BJ (cell line): ENCODE measurements at regions not wholly inside any gene's neighbourhood (a gene's known extent, or its start where the extent isn't known, plus 50 kb on each side); places are given as distances from the start of the nearest gene placed in this dataset.

ENCODE experiments used
- CTCF ChIA-PET: fragments of 350-600 bp; formaldehyde crosslinking; extraction: SDS; loops from one replicate; lab custom pipeline; 2021; ENCODE audit warnings: antibody characterized with exemption, inconsistent platforms; lab: Yijun Ruan, JAX
- POLR2A ChIA-PET: fragments of 300-600 bp; sonication (Branson Sonifier 250); formaldehyde crosslinking; extraction: SDS; loops from one replicate; lab custom pipeline; 2021; ENCODE audit warnings: antibody characterized with exemption; lab: Charles Lee
- DNase-seq: peaks from one replicate; pipeline ENCODE4 v3.0.0-alpha.2; 2011; ENCODE audit warnings: low read depth
- H3K27me3 ChIP-seq: 2 replicates; pipeline ENCODE4 v1.6.0; 2011; ENCODE audit warnings: low read length; ENCODE audit not compliant: control insufficient read depth, insufficient read depth
- H3K36me3 ChIP-seq: 2 replicates; pipeline ENCODE4 v1.5.1; 2011; ENCODE audit warnings: low read length; ENCODE audit not compliant: control insufficient read depth, insufficient read depth
- H3K4me3 ChIP-seq: 2 replicates; pipeline ENCODE4 v1.5.1; 2011; ENCODE audit warnings: low read depth, mild to moderate bottlenecking, control low read depth, low read length
- TF ChIP-seq, protein P1 (sequence below): IDR thresholded peaks from 2 replicates; pipeline ENCODE4 v1.5.1; 2011; ENCODE audit warnings: low read depth, mild to moderate bottlenecking, control low read depth, inconsistent platforms, low read length, moderate library complexity; ENCODE audit not compliant: insufficient read depth

DNA sequence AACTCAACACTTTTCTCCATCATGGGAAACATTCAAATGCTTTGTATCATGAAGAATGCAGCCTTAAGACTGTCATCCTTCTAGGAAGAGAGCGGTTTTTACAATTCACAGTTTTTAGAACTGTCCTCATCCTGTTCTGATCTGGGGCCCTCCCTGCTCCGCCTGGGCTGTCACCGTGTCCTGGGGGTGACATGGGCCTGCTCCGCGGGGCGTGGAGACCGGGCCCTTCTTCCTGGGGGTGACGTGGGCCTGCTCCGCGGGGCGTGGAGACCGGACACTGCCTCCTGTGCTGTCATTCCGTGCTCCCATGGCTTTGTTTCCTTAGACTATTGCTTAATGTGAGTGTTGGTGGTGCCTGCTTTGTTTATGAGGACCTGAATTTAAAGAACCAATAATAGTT lies 122.8 kb downstream of the TMEM18 start:
- ChIA-PET POLR2A (no interaction called here), CTCF (no interaction called here)
- Histone ChIP-seq H3K36me3 (no peaks in the 10 kb centered on the region), H3K4me3 (no peak overlapping the region), H3K27me3 (no peaks in the 10 kb centered on the region)
- no peak for DNase-seq
- TF ChIP-seq, protein P1, sequence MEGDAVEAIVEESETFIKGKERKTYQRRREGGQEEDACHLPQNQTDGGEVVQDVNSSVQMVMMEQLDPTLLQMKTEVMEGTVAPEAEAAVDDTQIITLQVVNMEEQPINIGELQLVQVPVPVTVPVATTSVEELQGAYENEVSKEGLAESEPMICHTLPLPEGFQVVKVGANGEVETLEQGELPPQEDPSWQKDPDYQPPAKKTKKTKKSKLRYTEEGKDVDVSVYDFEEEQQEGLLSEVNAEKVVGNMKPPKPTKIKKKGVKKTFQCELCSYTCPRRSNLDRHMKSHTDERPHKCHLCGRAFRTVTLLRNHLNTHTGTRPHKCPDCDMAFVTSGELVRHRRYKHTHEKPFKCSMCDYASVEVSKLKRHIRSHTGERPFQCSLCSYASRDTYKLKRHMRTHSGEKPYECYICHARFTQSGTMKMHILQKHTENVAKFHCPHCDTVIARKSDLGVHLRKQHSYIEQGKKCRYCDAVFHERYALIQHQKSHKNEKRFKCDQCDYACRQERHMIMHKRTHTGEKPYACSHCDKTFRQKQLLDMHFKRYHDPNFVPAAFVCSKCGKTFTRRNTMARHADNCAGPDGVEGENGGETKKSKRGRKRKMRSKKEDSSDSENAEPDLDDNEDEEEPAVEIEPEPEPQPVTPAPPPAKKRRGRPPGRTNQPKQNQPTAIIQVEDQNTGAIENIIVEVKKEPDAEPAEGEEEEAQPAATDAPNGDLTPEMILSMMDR: no peak

DNA sequence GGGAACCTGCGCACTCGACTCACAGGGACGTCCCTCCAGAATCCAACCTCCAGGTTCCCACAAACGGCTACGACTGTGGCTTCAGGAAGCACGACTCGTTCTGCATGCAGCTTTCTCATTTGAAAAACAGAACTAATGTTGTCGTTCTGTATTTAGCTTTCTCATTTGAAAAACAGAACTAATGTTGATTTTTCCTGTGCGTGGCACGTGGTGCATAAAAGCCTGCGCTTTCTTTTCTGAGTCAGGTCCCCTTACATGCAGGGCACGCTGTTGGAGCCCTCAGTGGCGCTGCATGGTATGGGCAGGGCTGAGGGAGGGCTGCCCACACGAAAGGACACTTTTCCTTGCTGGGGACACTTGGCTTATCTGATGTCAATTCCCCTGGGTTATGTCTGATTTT lies 124.3 kb downstream of the TMEM18 start:
- POLR2A ChIA-PET: no interaction called here
- no peak for DNase-seq
- CTCF ChIA-PET: no interaction called here
- TF ChIP-seq, protein P1: no peak
- no peaks in the 10 kb centered on the region for H3K36me3 ChIP-seq
- no peak overlapping the region for H3K4me3 ChIP-seq
- H3K27me3 ChIP-seq: no peaks in the 10 kb centered on the region

DNA sequence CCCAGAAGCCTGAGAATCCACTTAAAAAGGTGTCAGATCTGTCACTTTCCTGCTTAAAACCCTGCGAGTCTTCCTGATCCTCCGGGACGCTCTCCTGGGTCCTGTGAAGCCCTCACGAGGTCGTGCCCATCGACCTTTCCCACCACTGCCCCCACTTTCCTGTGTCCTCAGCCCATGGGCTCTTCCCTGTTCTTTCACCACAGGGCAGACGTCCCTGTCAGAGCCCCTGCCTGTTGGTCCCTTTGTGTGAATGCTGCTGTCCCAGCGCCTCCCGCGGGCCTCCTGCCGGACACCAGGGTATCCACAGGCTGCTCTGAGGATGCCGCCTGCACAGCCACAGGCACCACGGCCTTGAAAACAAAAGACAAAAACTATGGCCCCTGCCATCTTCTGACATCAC lies 125.6 kb downstream of the TMEM18 start:
- Histone ChIP-seq H3K36me3 (no peaks in the 10 kb centered on the region), H3K27me3 (no peaks in the 10 kb centered on the region), H3K4me3 (no peak overlapping the region)
- ChIA-PET CTCF (no interaction called here), POLR2A (no interaction called here)
- TF ChIP-seq, protein P1: no peak
- DNase-seq: no peak

DNA sequence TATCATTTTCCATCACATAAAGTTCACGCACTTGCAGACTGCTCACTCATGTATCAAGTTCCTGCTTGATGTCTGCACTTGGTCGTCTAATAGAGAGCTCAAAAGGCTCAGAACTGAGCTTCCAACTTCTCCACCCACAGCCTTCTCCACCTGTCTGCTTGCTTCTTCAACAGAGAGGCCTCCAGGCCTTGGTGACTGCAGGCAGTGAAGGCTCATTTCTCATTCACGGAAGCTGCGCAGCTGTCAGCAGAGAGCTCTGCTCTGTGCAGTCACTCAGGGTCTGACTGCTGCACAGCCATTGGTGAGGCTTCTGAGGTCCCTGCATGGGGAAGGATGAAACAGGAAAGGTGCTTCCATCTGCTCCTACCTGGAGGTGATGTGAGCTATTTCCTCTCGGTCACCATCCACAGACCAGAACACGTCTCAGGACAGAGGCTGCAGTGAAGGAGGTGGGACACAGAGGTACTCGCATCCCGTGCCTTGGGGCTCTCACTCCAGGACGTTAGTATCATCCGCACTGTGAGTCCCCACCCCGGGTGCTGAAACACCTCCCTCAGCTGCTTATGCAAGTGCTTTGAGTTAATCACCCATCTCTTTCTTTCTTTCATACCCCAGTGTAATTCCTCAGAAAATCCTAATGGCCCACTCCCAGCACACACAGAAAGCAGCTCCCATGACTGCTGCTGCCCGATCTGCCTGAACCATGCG lies 126.2 kb downstream of the TMEM18 start:
- CTCF ChIA-PET: no interaction called here
- POLR2A ChIA-PET: no interaction called here

DNA sequence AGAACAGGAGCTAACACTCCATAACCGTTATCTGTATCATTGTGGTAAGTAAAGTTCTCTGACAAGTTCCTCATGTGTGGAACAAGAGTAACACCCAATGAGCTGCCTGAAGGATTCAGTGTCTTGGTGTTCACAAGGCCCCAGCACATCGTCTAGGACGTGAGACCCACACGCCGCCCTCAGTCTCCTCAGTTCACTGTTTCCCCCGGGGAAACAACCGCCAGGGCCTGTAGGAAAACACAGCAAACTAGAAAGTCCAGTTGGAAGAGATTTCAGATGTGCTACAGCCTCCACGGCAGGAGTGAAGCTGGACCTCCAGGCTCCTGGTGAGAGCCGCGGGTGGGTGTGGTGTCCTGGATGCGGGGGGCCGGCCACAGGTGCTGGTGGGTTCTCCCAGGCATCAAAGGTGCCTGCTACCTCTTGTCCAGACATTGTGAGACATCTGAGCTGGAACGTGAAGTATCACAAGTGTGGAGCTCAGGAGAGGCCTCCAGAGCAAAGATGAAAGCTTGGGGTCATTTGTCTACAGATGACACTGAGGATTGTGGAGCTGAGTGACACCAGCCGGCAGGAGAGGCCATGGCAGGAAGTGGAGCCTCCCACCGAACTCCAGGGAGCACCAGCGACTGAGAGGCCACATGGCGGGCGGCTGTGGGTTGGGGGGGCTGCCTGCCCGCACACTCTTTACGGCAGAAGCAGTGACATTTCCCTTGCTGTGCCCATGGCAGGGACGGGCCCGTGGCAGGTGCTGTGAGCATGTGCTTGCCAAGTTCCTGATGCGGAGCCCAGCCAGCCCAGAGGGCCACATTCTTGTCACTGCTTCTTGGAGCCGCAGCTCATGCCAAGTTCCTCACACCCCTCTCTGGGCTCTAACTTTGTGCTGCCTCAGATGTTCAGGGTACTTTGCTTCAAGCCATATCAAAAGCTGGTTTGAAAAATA lies 131.2 kb downstream of the TMEM18 start:
- no peak for DNase-seq
- POLR2A ChIA-PET: no interaction called here
- no peaks in the 10 kb centered on the region for H3K36me3 ChIP-seq
- TF ChIP-seq, protein P1: no peak
- CTCF ChIA-PET: no interaction called here
- H3K27me3 ChIP-seq: no peaks in the 10 kb centered on the region
- no peak overlapping the region for H3K4me3 ChIP-seq

More for the DNA sequence above, 126.2 kb downstream of the TMEM18 start:
- H3K27me3 ChIP-seq: no peaks in the 10 kb centered on the region
- H3K36me3 ChIP-seq: no peaks in the 10 kb centered on the region
- TF ChIP-seq, protein P1: no peak
- no peak for DNase-seq
- no peak overlapping the region for H3K4me3 ChIP-seq
